Tibial artery (tissue), 4 donors: ENCODE measurements at regions not wholly inside any gene's neighbourhood (a gene's known extent, or its start where the extent isn't known, plus 50 kb on each side); places are given as distances from the start of the nearest gene placed in this dataset.

Experiments
- DNase-seq, 2 donors: peaks; one replicate each; pipeline ENCODE4 v3.0.0-alpha.2; 2019
- H3K27ac ChIP-seq, 2 donors: fragments of 200-600 bp; sonication (generic) in 1 of 2; 1 replicate in 1 of 2; 2 replicates in 1 of 2; pipeline ENCODE4 v1.5.1; 2018 to 2019; ENCODE audit warnings: mild to moderate bottlenecking in 1 of 2
- H3K27me3 ChIP-seq, 2 donors: fragments of 200-600 bp; sonication (generic) in 1 of 2; one replicate each; pipeline versions ENCODE4 v1.5.1 to v1.6.0; 2016 to 2019
- H3K36me3 ChIP-seq, 3 donors: fragments of 200-600 bp; sonication (generic) in 2 of 3; one replicate each; pipeline ENCODE4 v1.5.1; 2016 to 2019; ENCODE audit warnings: mild to moderate bottlenecking in 2 of 3
- H3K4me1 ChIP-seq, 4 donors: fragments of 200-600 bp; sonication (generic) in 2 of 4; 1 replicate in 3 of 4; 2 replicates in 1 of 4; pipeline ENCODE4 v1.5.1; 2016 to 2019
- H3K4me3 ChIP-seq, 2 donors: fragments of 200-600 bp; sonication (generic) in 1 of 2; 1 replicate in 1 of 2; 2 replicates in 1 of 2; pipeline ENCODE4 v1.5.1; 2018 to 2019; ENCODE audit warnings: mild to moderate bottlenecking in 2 of 2
- H3K9me3 ChIP-seq, 3 donors: fragments of 200-600 bp; sonication (generic) in 1 of 3; one replicate each; pipeline ENCODE4 v1.5.1; 2016 to 2019
- intact Hi-C: fragments of 100-400 bp; cut with DNase I; formaldehyde crosslinking; loops from one replicate; pipeline ENCODE4 v1.15.0; 2023; ENCODE audit warnings: low total_unique reads
- TF ChIP-seq, protein P1 (sequence below), 2 experiments: fragments of 200-600 bp in 1 of 2; fragments of 450-650 bp in 1 of 2; IDR thresholded peaks; one replicate each; pipeline ENCODE4 v1.5.1; 2017 to 2019; ENCODE audit warnings: antibody characterized with exemption in 2 of 2, mild to moderate bottlenecking in 1 of 2, moderate library complexity in 1 of 2

- H3K27ac ChIP-seq, result no peak overlapping the region
- no peaks in the 10 kb centered on the region for H3K4me1 ChIP-seq
- intact Hi-C loops, result no loop called here
- no peak overlapping the region for H3K4me3 ChIP-seq
- H3K36me3 ChIP-seq, result no peaks in the 10 kb centered on the region
- H3K27me3 ChIP-seq, result no peaks in the 10 kb centered on the region
- DNase-seq, result no peak
- TF ChIP-seq, protein P1, sequence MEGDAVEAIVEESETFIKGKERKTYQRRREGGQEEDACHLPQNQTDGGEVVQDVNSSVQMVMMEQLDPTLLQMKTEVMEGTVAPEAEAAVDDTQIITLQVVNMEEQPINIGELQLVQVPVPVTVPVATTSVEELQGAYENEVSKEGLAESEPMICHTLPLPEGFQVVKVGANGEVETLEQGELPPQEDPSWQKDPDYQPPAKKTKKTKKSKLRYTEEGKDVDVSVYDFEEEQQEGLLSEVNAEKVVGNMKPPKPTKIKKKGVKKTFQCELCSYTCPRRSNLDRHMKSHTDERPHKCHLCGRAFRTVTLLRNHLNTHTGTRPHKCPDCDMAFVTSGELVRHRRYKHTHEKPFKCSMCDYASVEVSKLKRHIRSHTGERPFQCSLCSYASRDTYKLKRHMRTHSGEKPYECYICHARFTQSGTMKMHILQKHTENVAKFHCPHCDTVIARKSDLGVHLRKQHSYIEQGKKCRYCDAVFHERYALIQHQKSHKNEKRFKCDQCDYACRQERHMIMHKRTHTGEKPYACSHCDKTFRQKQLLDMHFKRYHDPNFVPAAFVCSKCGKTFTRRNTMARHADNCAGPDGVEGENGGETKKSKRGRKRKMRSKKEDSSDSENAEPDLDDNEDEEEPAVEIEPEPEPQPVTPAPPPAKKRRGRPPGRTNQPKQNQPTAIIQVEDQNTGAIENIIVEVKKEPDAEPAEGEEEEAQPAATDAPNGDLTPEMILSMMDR (IDR thresholded peaks at IDR 0.05), result no peak
- no peaks in the 10 kb centered on the region for H3K9me3 ChIP-seq
These were observed 406.4 kb downstream of the PPARGC1A start for GRCh38 chr4:23483320-23483960.

- Histone ChIP-seq H3K27ac (no peak overlapping the region), H3K36me3 (no peaks in the 10 kb centered on the region), H3K4me1 (no peaks in the 10 kb centered on the region), H3K27me3 (no peaks in the 10 kb centered on the region), H3K4me3 (no peak overlapping the region), H3K9me3 (no peaks in the 10 kb centered on the region)
- no peak for DNase-seq
- TF ChIP-seq, protein P1 (IDR thresholded peaks at IDR 0.05), result no peak
- intact Hi-C loops, result no loop called here
These were observed 408.3 kb downstream of the PPARGC1A start for GRCh38 chr4:23481566-23481965.

- H3K36me3 ChIP-seq, result no peaks in the 10 kb centered on the region
- H3K27me3 ChIP-seq, result no peaks in the 10 kb centered on the region
- TF ChIP-seq, protein P1 (IDR thresholded peaks at IDR 0.05), result no peak
- H3K9me3 ChIP-seq, result no peaks in the 10 kb centered on the region
- intact Hi-C loops, result no loop called here
- H3K27ac ChIP-seq, result no peak overlapping the region
- DNase-seq, result no peak
- H3K4me3 ChIP-seq, result no peak overlapping the region
- no peaks in the 10 kb centered on the region for H3K4me1 ChIP-seq
These were observed 411.9 kb downstream of the PPARGC1A start for GRCh38 chr4:23477905-23478304.

DNA sequence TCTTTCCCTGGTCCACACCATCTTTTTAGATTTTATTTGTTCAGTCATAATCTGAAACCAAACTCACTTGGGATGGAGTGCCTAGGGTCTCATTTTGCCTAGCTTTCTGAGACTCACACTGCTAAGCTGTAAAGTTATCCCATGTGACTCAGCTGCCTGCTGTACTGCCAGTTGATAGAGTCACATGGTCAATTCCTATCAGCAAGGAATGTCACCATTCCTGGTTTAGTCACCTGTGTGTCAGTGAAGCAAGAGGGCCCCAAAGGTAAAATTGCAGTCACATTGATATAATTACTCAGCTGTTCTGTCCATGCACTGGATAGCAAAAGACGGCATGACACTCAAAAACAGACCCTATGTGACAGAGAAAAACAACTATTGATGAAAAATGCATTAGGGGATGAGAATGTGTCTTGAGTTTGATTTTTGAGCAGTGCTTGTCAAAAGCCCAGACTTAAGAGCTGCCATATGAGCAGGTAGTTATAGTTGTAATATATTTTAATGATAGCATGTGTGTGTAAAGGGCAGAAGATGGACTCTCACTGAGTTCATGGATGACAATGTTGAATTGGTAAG, 413.2 kb downstream of the PPARGC1A start:
- intact Hi-C loops, result no loop called here
- DNase-seq, result no peak
- H3K27me3 ChIP-seq, result no peaks in the 10 kb centered on the region
- H3K4me3 ChIP-seq, result no peak overlapping the region
- TF ChIP-seq, protein P1 (IDR thresholded peaks at IDR 0.05), result no peak
- H3K9me3 ChIP-seq, result no peaks in the 10 kb centered on the region
- no peak overlapping the region for H3K27ac ChIP-seq
- H3K36me3 ChIP-seq, result no peaks in the 10 kb centered on the region
- no peaks in the 10 kb centered on the region for H3K4me1 ChIP-seq

- H3K4me1 ChIP-seq, result no peaks in the 10 kb centered on the region
- H3K4me3 ChIP-seq, result no peak overlapping the region
- H3K36me3 ChIP-seq, result no peaks in the 10 kb centered on the region
- intact Hi-C loops, result no loop called here
- H3K27me3 ChIP-seq, result no peaks in the 10 kb centered on the region
- DNase-seq, result no peak
- peaks cover 0 to 10% (median 10%) of the 10 kb centered on the region in 3 donors for H3K9me3 ChIP-seq
- H3K27ac ChIP-seq, result no peak overlapping the region
- TF ChIP-seq, protein P1 (IDR thresholded peaks at IDR 0.05), result no peak
These were observed 426.8 kb downstream of the PPARGC1A start for GRCh38 chr4:23463071-23463470.
